Left hindlimb (tissue), 1 donor: ENCODE measurements at regions not wholly inside any gene's neighbourhood (a gene's known extent, or its start where the extent isn't known, plus 50 kb on each side); places are given as distances from the start of the nearest gene placed in this dataset.

Source experiments
- DNase-seq: peaks from one replicate; pipeline ENCODE4 v3.0.0-alpha.2; 2018

DNA sequence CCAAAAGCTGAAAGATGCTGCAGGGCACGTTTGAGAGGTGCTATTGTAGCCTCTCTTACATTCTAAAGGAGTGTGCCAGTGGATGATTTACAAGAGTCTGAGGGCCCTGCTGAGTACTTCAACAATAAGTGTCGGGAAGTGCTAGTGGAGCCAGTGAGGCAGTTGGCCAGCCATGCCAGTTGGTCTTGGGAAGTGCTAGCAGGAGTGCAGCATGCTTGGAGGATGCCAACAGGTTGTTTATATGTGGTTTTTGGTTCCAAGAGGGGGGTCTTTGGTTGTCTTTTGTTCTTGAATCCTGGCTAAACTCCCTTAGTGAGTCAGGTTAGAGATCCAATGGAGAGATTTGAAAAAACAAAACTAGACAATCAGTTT, 335.3 kb downstream of the PABPC4L start:
- no peak for DNase-seq

- no peak for DNase-seq
Measured at GRCh38 chr4:133865612-133866327, 335.8 kb downstream of the PABPC4L start.

DNA sequence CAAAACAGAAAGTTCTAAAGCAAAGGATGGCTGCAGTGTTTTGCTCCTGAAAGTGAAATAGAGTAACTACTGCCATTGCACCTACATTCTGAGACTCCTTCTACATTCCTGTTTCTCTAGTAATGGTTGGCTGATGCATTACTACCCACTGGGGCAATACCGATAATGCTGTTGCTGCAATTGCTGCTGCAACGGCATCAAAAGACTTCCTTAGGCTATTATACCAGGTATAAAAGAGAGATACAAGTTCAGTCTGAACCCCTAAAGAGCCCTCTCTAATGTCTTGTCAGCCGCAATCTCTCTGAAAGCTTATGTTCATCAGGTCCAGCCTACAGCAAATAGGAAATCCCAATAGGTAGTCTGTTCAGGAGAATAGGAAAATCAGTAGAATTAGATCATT, 338.4 kb downstream of the PABPC4L start:
- no peak for DNase-seq

DNA sequence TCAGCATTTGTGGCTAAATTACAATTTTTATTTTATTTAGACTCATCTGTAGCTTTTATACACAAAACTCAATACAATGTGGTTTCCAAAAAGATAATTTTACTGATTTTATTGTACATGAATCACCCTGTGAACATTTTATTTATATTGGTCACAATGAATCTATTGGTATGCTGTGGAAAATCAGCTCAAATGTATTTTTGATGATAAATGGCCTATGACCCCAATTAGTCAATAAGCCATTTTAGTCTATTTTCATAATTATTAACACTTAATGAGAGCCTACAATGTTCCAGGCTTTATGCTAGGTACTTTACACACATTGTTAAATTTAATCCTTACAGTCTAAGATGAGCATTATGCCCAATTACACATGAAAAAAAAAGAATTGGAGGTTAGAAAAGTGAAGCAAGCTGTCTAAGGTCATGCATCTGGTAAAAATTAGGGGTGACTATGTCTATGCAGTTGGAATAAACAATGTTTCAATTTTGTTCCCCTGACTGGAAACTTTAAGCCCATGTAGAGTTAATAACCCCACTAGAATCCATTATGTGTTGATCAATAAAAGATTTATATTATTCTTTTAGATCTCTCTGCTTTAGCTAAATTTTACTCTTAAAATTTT, 344.7 kb downstream of the PABPC4L start:
- DNase-seq = no peak

- no peak for DNase-seq
Measured at GRCh38 chr4:133855001-133855400, 346.6 kb downstream of the PABPC4L start.

DNA sequence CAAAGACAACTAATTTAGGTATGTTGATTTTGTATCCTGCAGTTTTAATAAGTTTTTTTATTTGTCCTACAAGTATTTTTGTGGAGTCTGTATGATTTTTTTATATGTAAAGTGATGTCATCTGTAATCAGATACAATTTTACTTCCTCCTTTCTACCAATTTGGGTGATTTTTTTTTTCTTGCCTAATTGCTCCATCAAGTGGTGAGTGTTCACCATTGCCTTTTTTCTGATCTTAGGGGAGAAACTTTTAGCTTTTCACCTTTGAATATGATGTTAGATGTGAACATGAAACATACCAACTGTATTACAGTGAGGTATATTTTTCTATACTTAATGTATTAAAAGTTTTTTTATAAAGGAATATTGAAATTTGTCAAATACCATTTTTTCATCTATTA, 362.3 kb downstream of the PABPC4L start:
- no peak for DNase-seq

DNA sequence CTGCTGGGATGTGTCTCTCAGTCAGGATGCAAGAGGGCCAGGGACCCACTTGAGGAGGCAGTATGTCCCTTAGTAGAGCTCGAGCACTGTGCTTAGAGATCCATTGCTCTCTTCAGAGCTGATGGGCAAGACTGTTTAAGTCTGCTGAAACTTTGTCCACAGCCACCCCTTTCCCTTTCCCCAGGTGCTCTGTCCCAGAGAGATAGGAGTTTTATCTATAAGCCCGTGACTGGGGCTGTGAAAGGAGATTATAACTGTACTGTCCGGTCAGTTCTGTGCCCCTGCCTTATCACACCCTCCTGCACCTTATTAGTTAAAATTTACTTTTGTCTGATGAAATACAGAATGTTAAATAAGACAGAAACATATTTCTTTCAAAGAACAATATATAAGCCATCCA, 378.4 kb downstream of the PABPC4L start:
- DNase-seq = no peak

- no peak for DNase-seq
Measured at GRCh38 chr4:133812954-133813353, 388.6 kb downstream of the PABPC4L start.

DNA sequence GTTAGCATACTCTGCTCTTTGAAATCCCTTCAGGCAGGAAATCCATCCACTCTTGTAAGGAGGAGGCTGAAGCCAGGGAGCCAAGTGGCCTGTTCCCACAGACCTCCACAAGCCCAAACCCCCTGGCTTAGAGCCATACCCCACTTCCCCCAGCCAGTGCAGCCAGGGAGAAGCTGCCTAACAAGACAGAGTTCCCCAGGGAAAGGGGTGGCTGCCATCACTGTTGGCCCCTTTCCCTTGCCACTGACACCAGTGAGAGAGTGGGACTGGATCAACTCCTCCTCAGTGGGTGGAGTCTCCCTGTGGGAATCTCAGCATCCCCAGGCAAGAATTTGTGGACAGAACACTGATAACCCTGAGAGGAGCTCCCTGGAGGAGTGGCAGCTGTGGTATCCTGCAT, 389.4 kb downstream of the PABPC4L start:
- no peak for DNase-seq

DNA sequence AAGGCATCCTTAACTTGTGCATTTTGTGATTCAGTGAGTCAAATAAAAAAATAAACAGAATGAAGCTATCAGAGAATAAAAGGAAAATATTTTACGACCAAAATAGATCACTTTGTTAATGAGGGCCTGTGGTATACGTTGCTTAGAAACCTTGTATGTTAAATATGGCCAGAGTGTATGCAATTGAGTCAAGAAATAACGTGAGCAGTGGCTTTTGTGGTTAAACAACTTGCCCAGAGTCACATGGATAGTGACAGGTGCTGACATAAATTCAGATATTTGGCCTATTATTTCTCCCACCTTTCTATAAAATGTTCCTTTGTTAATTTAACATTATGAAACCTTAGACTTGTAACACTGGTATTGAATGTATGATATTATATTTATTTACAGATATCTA, 393.4 kb downstream of the PABPC4L start:
- no peak for DNase-seq

DNA sequence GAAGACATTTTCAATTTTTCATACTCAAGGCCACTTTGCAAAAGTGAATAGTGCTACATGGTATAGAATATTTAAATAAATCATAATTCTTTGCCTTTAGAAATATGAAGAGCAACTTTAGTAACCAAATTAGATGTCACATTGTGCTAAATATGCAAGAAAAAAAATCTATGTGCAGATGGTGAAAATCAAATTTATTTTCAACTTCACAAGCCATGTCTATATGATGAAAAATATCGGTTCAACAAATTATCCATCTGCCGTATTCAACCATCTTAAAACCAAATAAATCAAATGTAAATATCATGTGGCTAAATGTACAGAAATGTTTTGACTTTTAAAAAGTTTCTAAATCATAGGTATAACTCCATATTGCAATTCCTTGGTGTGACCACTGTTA, 398.2 kb downstream of the PABPC4L start:
- DNase-seq = no peak

DNA sequence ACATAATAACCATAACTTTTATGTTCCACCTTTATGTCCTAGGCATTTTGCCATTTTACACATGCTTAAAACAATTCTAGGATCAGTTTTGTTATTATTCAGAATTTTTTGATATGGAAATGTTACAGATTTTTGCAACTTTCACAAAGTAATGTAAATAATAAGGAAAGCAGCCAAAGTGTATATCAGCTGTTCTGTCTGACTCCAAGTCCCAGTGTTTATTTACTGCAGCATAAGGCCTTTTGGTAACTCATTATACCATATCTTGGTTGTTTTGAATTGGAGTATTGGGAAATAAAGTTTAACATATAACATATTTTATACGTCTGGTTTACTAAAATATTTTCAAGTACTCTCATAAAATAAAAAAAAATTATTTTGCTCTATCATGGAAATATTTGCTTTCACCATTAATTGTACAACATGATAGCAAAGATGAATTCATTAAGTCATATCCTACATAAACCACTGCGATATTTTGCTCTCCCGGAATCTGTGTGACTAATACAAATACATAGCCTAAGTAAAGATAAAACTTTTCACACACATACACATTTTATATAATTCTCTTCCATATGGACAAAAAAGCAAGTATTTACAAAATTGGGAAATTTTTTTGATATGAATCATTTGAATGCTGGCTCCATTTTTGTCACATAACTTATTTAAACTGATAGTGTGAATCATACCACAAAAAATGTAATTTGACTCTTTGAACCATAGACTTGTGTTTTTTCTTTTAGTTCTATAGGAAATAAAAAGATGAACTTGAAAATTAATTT, 399.0 kb downstream of the PABPC4L start:
- DNase-seq = no peak

GRCh38 chr4:133801883-133802282, 399.7 kb downstream of the PABPC4L start:
- no peak for DNase-seq

DNA sequence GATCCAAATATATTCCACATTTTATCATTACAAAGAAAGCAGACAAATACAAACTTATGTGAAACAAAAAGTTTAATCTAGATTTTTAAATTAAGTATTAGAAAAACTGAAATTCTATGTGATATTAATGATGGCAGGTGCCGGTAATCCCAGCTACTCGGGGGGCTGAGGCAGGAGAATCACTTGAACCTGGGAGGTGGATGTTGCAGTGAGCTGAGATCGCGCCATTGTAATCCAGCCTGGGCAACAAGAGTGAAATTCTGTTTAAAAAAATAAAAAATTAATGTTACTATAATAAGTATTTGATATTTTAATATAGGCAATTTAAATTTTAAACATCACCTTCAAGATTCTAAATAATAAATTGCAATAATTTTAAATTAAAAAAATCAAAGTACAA, 400.6 kb downstream of the PABPC4L start:
- no peak for DNase-seq

GRCh38 chr4:133799717-133800315, 401.8 kb downstream of the PABPC4L start:
- no peak for DNase-seq

- DNase-seq = no peak
Measured at GRCh38 chr4:133777661-133778060, 423.9 kb downstream of the PABPC4L start.

- no peak for DNase-seq
Measured at GRCh38 chr4:133776961-133777360, 424.6 kb downstream of the PABPC4L start.

- DNase-seq = no peak
Measured at GRCh38 chr4:133776503-133776902, 425.1 kb downstream of the PABPC4L start.

DNA sequence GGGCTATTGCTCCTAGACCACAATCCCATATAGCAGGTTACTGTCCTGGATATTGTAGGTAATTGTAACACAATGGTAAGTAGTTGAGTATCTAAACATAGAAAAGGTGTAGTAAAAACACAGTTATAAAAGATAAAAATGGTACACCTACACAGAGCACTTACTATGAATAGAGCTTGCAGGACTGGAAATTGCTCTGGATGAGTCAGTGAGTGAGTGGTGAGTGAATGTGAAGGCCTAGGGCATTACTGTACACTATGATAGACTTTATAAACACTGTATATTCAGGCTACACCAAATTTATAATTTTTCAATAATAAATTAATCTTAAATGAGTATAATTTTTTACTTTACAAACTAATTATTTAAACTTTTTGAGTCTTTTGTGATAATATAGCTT, 425.7 kb downstream of the PABPC4L start:
- no peak for DNase-seq

- no peak for DNase-seq
Measured at GRCh38 chr4:133775469-133775868, 426.1 kb downstream of the PABPC4L start.

- DNase-seq = no peak
Measured at GRCh38 chr4:133759428-133759827, 442.2 kb downstream of the PABPC4L start.

DNA sequence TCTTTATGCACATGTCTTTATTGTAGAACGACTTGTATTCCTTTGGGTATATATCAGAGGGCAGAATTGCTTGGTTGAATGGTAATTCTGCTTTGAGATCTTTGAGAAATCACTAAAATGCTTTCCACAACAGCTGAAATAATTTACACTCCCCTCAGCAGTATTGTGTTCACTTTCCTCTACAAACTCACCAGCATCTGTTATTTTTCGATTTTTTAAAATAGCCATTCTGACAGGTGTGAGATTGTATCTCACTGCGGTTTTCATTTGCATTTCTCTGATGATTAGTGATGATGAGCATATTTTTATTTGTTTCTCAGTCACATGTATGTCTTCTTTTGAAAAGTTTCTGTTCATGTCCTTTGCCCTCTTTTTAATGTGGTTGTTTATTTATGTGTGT, 459.8 kb downstream of the PABPC4L start:
- no peak for DNase-seq

DNA sequence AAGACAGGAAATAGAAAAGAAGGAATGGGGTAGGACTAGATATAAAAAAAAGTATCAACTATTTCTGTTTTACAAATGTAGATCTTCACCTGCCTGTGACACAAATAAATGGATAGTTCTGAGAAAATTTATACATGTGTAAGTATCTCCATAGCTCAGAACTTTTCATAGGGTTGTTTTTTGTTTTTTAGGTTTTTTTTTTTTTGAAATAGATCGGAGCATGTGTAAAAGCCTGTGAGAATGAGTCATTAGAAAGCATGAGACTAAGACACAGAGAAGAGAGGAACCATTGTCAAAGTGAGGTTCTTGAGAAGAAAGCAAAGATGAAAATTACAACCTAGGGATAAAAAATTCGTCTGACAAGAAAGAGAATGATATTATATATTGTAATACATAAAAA, 481.6 kb downstream of the PABPC4L start:
- DNase-seq = no peak

GRCh38 chr4:133719098-133719497, 482.5 kb downstream of the PABPC4L start:
- DNase-seq = no peak
